ENCODE measurements at regions not wholly inside any gene's neighbourhood (a gene's known extent, or its start where the extent isn't known, plus 50 kb on each side); places are given as distances from the start of the nearest gene placed in this dataset.

- DNase-seq (ENCODE audit: low read depth) = no peak
- no peak for TF ChIP-seq CTCF (conservative IDR thresholded peaks at IDR 0.05; ENCODE audit: low read depth, low read length)
- no peak overlapping the region for H3K4me3 ChIP-seq (ENCODE audit: low read depth, low read length)
These were observed 108.3 kb upstream of the TOP1 start for GRCh38 chr20:40920291-40920690.

GRCh38 chr20:40922865-40923264 is 105.8 kb upstream of the TOP1 start:
- no peak overlapping the region for H3K4me3 ChIP-seq (ENCODE audit: low read depth, low read length)
- DNase-seq (ENCODE audit: low read depth) = no peak
- no peak for TF ChIP-seq CTCF (conservative IDR thresholded peaks at IDR 0.05; ENCODE audit: low read depth, low read length)

- TF ChIP-seq CTCF (conservative IDR thresholded peaks at IDR 0.05; ENCODE audit: low read depth, low read length) = no peak
- no peak overlapping the region for H3K4me3 ChIP-seq (ENCODE audit: low read depth, low read length)
- no peak for DNase-seq (ENCODE audit: low read depth)
These were observed 102.7 kb upstream of the TOP1 start for GRCh38 chr20:40925829-40926510.

GRCh38 chr20:40926928-40927327 is 101.7 kb upstream of the TOP1 start:
- TF ChIP-seq CTCF (conservative IDR thresholded peaks at IDR 0.05; ENCODE audit: low read depth, low read length) = no peak
- H3K4me3 ChIP-seq (ENCODE audit: low read depth, low read length) = no peak overlapping the region
- no peak for DNase-seq (ENCODE audit: low read depth)

- TF ChIP-seq CTCF (conservative IDR thresholded peaks at IDR 0.05; ENCODE audit: low read depth, low read length) = no peak
- H3K4me3 ChIP-seq (ENCODE audit: low read depth, low read length) = no peak overlapping the region
- no peak for DNase-seq (ENCODE audit: low read depth)
These were observed 98.1 kb upstream of the TOP1 start for GRCh38 chr20:40930561-40930960.

GRCh38 chr20:40931410-40932044 is 97.1 kb upstream of the TOP1 start:
- TF ChIP-seq CTCF (conservative IDR thresholded peaks at IDR 0.05; ENCODE audit: low read depth, low read length) = no peak
- DNase-seq (ENCODE audit: low read depth) = no peak
- no peak overlapping the region for H3K4me3 ChIP-seq (ENCODE audit: low read depth, low read length)

GRCh38 chr20:40932436-40932835 is 96.2 kb upstream of the TOP1 start:
- DNase-seq (ENCODE audit: low read depth) = no peak
- H3K4me3 ChIP-seq (ENCODE audit: low read depth, low read length) = no peak overlapping the region
- TF ChIP-seq CTCF (conservative IDR thresholded peaks at IDR 0.05; ENCODE audit: low read depth, low read length) = no peak

Measured in epithelial cell of proximal tubule (primary cell).